ENCODE measurements at regions not wholly inside any gene's neighbourhood (a gene's known extent, or its start where the extent isn't known, plus 50 kb on each side); places are given as distances from the start of the nearest gene placed in this dataset.
A peak's percentile ranks its signal among the peaks of the same experiment; 100 is the strongest.

DNA sequence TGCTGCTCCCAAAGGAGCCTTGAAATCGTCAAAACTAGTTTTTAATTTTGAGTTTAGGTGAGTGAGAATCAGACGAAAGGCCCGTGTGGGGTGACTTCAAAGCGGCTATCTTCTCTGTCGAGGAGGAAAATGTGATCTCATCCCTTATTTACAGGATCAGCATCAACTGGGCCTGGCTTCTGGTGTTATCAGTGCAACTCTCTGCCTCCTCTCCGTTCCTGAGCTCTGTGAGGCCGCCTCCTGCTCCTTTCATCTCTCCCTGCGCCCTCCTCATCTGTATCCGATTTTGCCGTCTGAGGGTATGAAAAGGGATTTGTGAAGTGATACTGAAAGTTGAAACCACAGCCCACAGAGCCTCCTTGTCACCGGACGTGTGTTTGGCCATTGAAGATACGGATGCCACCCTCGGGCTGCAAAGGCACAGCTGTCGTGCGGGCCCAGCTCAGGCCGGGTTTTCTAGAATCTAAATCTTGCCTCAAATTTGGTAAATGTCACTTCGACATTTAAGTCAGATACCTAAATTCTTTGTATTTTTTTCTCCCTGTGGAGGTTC lies 408.7 kb upstream of the ADARB2 start:
- TF ChIP-seq POLR2A (IDR thresholded peaks at IDR 0.05): no peak
- TF ChIP-seq, protein P1, sequence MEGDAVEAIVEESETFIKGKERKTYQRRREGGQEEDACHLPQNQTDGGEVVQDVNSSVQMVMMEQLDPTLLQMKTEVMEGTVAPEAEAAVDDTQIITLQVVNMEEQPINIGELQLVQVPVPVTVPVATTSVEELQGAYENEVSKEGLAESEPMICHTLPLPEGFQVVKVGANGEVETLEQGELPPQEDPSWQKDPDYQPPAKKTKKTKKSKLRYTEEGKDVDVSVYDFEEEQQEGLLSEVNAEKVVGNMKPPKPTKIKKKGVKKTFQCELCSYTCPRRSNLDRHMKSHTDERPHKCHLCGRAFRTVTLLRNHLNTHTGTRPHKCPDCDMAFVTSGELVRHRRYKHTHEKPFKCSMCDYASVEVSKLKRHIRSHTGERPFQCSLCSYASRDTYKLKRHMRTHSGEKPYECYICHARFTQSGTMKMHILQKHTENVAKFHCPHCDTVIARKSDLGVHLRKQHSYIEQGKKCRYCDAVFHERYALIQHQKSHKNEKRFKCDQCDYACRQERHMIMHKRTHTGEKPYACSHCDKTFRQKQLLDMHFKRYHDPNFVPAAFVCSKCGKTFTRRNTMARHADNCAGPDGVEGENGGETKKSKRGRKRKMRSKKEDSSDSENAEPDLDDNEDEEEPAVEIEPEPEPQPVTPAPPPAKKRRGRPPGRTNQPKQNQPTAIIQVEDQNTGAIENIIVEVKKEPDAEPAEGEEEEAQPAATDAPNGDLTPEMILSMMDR (IDR thresholded peaks at IDR 0.05): no peak
- H3K9me3 ChIP-seq: no peaks in the 10 kb centered on the region
- no peaks in the 10 kb centered on the region for H3K36me3 ChIP-seq
- no peaks in the 10 kb centered on the region for H3K27me3 ChIP-seq
- no peak overlapping the region for H3K4me3 ChIP-seq
- intact Hi-C loops (cut with DNase I): no loop called here
- DNase-seq (no peak), ATAC-seq (no peak)
- no peak overlapping the region for H3K27ac ChIP-seq
- 53% methylated on average over 10 of the region's 18 CpGs for WGBS (ENCODE audit: insufficient coverage, low coverage, low lambda C conversion rate, missing lambda C conversion rate)
- no peaks in the 10 kb centered on the region for H3K4me1 ChIP-seq

DNA sequence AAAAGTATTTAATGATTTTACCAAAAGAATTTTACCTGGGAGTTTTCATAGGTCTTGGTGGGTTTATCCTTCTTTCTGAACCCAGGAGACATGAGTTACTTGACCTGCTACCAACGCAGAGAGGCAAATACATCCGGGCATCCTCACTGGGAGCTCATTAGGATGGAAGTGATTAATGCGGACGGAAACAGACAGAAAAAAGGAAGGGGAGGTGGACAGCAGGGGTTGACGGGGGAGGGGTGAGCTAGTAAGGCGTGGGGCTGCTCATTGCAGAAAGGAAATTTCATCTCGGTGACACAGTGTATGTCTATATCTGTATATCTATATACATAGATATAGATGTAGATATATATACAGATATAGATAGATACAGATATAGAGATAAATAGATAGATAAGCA lies 408.2 kb upstream of the ADARB2 start:
- DNase-seq: no peak
- Histone ChIP-seq H3K4me1 (no peaks in the 10 kb centered on the region), H3K9me3 (no peaks in the 10 kb centered on the region), H3K4me3 (no peak overlapping the region), H3K36me3 (no peaks in the 10 kb centered on the region), H3K27ac (no peak overlapping the region), H3K27me3 (no peaks in the 10 kb centered on the region)
- TF ChIP-seq POLR2A (IDR thresholded peaks at IDR 0.05): no peak
- TF ChIP-seq, protein P1 (IDR thresholded peaks at IDR 0.05): no peak
- no peak for ATAC-seq
- intact Hi-C loops (cut with DNase I): no loop called here
- 36% methylated on average over 7 of the region's 7 CpGs for WGBS (ENCODE audit: insufficient coverage, low coverage, low lambda C conversion rate, missing lambda C conversion rate)

DNA sequence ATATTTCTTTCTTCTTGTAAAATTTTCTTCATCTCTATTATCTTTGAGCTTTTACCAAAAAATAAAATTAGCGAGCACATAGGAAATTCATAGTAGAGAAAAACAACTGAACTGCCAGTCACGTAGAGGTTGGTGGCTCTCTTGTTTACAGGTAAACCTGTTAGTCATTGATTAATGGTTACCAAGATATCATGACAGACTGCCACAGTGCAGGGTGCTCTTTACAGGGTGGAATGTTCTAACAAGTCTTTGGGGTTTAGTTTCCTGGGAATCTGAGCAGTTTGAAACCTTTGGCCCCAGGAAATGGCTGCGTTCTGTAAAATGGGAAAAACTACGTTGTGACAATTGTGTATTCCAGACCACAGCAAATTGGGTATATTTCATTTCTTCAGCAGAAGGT lies 407.3 kb upstream of the ADARB2 start:
- ATAC-seq (peak in 2 of 4 donors; percentile 28 to 76), DNase-seq (no peak)
- H3K4me1 ChIP-seq: no peaks in the 10 kb centered on the region
- H3K36me3 ChIP-seq: no peaks in the 10 kb centered on the region
- intact Hi-C loops (cut with DNase I): no loop called here
- no peak overlapping the region for H3K27ac ChIP-seq
- 38% methylated on average over 2 of the region's 4 CpGs for WGBS (ENCODE audit: insufficient coverage, low coverage, low lambda C conversion rate, missing lambda C conversion rate)
- no peak overlapping the region for H3K4me3 ChIP-seq
- TF ChIP-seq, protein P1 (IDR thresholded peaks at IDR 0.05): no peak
- TF ChIP-seq POLR2A (IDR thresholded peaks at IDR 0.05): no peak
- H3K27me3 ChIP-seq: no peaks in the 10 kb centered on the region
- no peaks in the 10 kb centered on the region for H3K9me3 ChIP-seq

DNA sequence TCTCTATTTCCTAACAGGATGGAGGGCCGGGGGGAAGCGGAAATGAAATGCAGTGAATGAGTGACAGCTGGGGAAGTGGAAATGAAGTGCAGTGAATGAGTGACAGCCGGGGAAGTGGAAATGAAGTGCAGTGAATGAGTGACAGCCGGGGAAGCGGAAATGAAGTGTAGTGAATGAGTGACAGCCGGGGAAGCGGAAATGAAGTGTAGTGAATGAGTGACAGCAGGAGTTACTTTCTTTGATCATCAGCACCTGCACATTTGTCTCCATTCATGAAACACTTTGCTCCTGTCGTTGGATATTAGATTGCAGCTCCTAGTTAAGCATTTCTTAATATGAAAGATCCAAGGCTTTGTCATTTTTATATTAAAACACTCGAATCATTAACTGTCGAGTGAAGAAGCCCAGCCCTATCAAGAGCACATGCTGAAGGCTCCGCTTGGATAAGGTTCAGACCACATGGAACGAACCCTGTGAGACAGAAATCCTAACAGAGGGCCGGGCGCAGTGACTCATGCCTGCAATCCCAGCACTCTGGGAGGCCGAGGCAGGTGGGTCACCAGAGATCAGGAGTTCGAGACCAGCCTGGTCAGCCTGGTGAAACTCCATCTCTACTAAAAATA lies 406.0 kb upstream of the ADARB2 start:
- DNase-seq (no peak), ATAC-seq (no peak)
- intact Hi-C loops (cut with DNase I): no loop called here
- Histone ChIP-seq H3K9me3 (no peaks in the 10 kb centered on the region), H3K4me1 (no peaks in the 10 kb centered on the region), H3K27me3 (no peaks in the 10 kb centered on the region), H3K27ac (no peak overlapping the region), H3K4me3 (no peak overlapping the region), H3K36me3 (no peaks in the 10 kb centered on the region)
- 76% methylated on average over 16 of the region's 16 CpGs for WGBS (ENCODE audit: insufficient coverage, low coverage, low lambda C conversion rate, missing lambda C conversion rate)
- TF ChIP-seq, protein P1 (IDR thresholded peaks at IDR 0.05): no peak
- no peak for TF ChIP-seq POLR2A (IDR thresholded peaks at IDR 0.05)

All from right lobe of liver (tissue), 6 donors.